Inferior parietal cortex (tissue), 1 donor: ENCODE measurements at regions not wholly inside any gene's neighbourhood (a gene's known extent, or its start where the extent isn't known, plus 50 kb on each side); places are given as distances from the start of the nearest gene placed in this dataset.

ENCODE experiments used
- DNase-seq: peaks from one replicate; pipeline ENCODE4 v3.0.0-alpha.2; 2016; ENCODE audit errors: extremely low spot score

GRCh38 chrX:103158317-103158621 is 56.6 kb upstream of the BEX4 start:
- DNase-seq = no peak

- DNase-seq = peak; percentile 75
Observed at GRCh38 chrX:103157496-103158316, 57.2 kb upstream of the BEX4 start.

- no peak for DNase-seq
Observed at GRCh38 chrX:103155201-103155600, 59.7 kb upstream of the BEX4 start.

- DNase-seq = no peak
Observed at GRCh38 chrX:103153661-103154060, 60.7 kb upstream of the NXF3 start.

GRCh38 chrX:103151799-103152198 is 58.9 kb upstream of the NXF3 start:
- DNase-seq = no peak

GRCh38 chrX:103149652-103150051 is 56.7 kb upstream of the NXF3 start:
- no peak for DNase-seq

GRCh38 chrX:103148075-103148474 is 55.1 kb upstream of the NXF3 start:
- no peak for DNase-seq
